Keratinocyte (primary cell): ENCODE measurements at regions not wholly inside any gene's neighbourhood (a gene's known extent, or its start where the extent isn't known, plus 50 kb on each side); places are given as distances from the start of the nearest gene placed in this dataset.

Experiments
- DNase-seq: peaks from one replicate; pipeline ENCODE4 v3.0.0-alpha.2; 2011; ENCODE audit warnings: low read depth, missing footprints, low spot score
- FAIRE-seq: peaks from 2 replicates; lab custom pipeline; 2011; peaks lifted over from hg19 to GRCh38; lab: Jason Lieb, UNC
- H2AFZ ChIP-seq: 2 replicates; pipeline ENCODE4 v1.6.0; 2012; ENCODE audit warnings: low read length, control low read depth, inconsistent platforms; ENCODE audit not compliant: control insufficient read depth
- H3K27ac ChIP-seq: 2 replicates; pipeline ENCODE4 v1.5.1; 2011; ENCODE audit warnings: low read length; ENCODE audit not compliant: control insufficient read depth, insufficient read depth
- H3K27me3 ChIP-seq: 3 replicates; pipeline ENCODE4 v1.6.0; 2011; ENCODE audit warnings: low read length; ENCODE audit not compliant: control insufficient read depth, insufficient read depth; ENCODE audit errors: extremely low read depth
- H3K36me3 ChIP-seq, 2 experiments: 2 replicates in 1 of 2; 3 replicates in 1 of 2; pipeline ENCODE4 v1.5.1; 2011; ENCODE audit warnings: low read length in 2 of 2, mild to moderate bottlenecking in 1 of 2; ENCODE audit not compliant: control insufficient read depth in 2 of 2, insufficient read depth in 2 of 2; ENCODE audit errors: extremely low read depth in 1 of 2
- H3K4me1 ChIP-seq: 3 replicates; pipeline ENCODE4 v1.5.1; 2011; ENCODE audit warnings: low read length; ENCODE audit not compliant: control insufficient read depth, insufficient read depth; ENCODE audit errors: extremely low read depth
- H3K4me2 ChIP-seq: 3 replicates; pipeline ENCODE4 v1.6.0; 2011; ENCODE audit warnings: low read depth, low read length; ENCODE audit not compliant: control insufficient read depth, insufficient read depth; ENCODE audit errors: extremely low read depth
- H3K4me3 ChIP-seq, 3 experiments: fragments of 200-600 bp in 1 of 3; sonication (generic) in 1 of 3; 2 replicates in 2 of 3; 3 replicates in 1 of 3; pipeline ENCODE4 v1.5.1; 2011 to 2016; ENCODE audit warnings: low read length in 3 of 3, mild to moderate bottlenecking in 3 of 3, control low read depth in 2 of 3, inconsistent platforms in 1 of 3, low read depth in 1 of 3, mixed read lengths in 1 of 3, mixed run types in 1 of 3, moderate library complexity in 1 of 3; ENCODE audit not compliant: control insufficient read depth in 2 of 3, insufficient read depth in 2 of 3; ENCODE audit errors: extremely low read depth in 1 of 3
- H3K79me2 ChIP-seq: 2 replicates; pipeline ENCODE4 v1.6.0; 2012; ENCODE audit warnings: low read length; ENCODE audit not compliant: control insufficient read depth, insufficient read depth
- H3K9ac ChIP-seq: 3 replicates; pipeline ENCODE4 v1.6.0; 2011; ENCODE audit warnings: low read length; ENCODE audit not compliant: control insufficient read depth, insufficient read depth; ENCODE audit errors: extremely low read depth
- H3K9me1 ChIP-seq: 3 replicates; pipeline ENCODE4 v1.6.0; 2011; ENCODE audit warnings: low read length; ENCODE audit not compliant: control insufficient read depth, insufficient read depth; ENCODE audit errors: extremely low read depth
- H3K9me3 ChIP-seq: 2 replicates; pipeline ENCODE4 v1.5.1; 2012; ENCODE audit warnings: low read depth, low read length; ENCODE audit not compliant: control insufficient read depth
- H4K20me1 ChIP-seq: 3 replicates; pipeline ENCODE4 v1.6.0; 2011; ENCODE audit warnings: low read length; ENCODE audit not compliant: control insufficient read depth, insufficient read depth; ENCODE audit errors: extremely low read depth
- EZH2 ChIP-seq: IDR thresholded peaks from one replicate; pipeline ENCODE4 v1.6.1; 2012; ENCODE audit warnings: inconsistent platforms, mild to moderate bottlenecking, low read length, moderate library complexity
- dilution Hi-C: fragments of 300-500 bp; cut with MboI; formaldehyde crosslinking; loops from one replicate; pipeline ENCODE4 v1.7.0; 2020; ENCODE audit warnings: low sequenced_read_pairs; ENCODE audit not compliant: extremely low pct_ligation_motif_present
- TF ChIP-seq, protein P1 (sequence below), 3 experiments: IDR thresholded peaks in 1 of 3; conservative IDR thresholded peaks in 1 of 3; optimal IDR thresholded peaks in 1 of 3; 2 replicates in 2 of 3; 3 replicates in 1 of 3; pipeline versions ENCODE3 to v1.5.1; 2011; ENCODE audit warnings: low read length in 3 of 3, mild to moderate bottlenecking in 3 of 3, moderate library complexity in 2 of 3, control low read depth in 1 of 3, inconsistent platforms in 1 of 3; ENCODE audit not compliant: insufficient read depth in 2 of 3; ENCODE audit errors: extremely low read depth in 1 of 3

DNA sequence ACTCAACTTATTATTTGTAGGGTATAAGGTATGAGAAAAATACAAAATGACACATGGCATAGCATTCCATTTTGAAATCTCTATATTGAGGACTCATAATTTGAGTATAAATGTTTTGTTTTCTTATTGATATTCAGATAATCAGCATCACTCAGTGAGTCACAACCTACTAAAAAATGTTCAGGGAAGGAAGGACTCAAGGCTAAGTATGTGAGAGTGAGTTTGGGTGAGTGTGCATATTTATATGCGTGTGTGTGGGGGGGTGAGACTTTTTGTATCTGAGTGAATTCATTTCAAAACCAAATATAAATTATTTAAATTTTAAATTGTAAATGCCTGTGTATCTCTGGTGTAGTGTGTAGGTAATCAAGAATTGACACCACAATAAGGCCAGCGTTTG is 87.8 kb upstream of the PRKD1 start:
- H3K79me2 ChIP-seq: no peaks in the 10 kb centered on the region
- H3K4me3 ChIP-seq: no peak overlapping the region
- dilution Hi-C loops: no loop called here
- no peaks in the 10 kb centered on the region for H3K9me3 ChIP-seq
- no peaks in the 10 kb centered on the region for H3K4me1 ChIP-seq
- no peaks in the 10 kb centered on the region for H4K20me1 ChIP-seq
- FAIRE-seq (no peak), DNase-seq (no peak)
- H3K27me3 ChIP-seq: no peaks in the 10 kb centered on the region
- no peaks in the 10 kb centered on the region for H3K9me1 ChIP-seq
- H3K27ac ChIP-seq: no peak overlapping the region
- H3K4me2 ChIP-seq: no peak overlapping the region
- no peak overlapping the region for H2AFZ ChIP-seq
- no peak overlapping the region for H3K9ac ChIP-seq
- no peaks in the 10 kb centered on the region for H3K36me3 ChIP-seq
- TF ChIP-seq EZH2: no peak
- TF ChIP-seq, protein P1, sequence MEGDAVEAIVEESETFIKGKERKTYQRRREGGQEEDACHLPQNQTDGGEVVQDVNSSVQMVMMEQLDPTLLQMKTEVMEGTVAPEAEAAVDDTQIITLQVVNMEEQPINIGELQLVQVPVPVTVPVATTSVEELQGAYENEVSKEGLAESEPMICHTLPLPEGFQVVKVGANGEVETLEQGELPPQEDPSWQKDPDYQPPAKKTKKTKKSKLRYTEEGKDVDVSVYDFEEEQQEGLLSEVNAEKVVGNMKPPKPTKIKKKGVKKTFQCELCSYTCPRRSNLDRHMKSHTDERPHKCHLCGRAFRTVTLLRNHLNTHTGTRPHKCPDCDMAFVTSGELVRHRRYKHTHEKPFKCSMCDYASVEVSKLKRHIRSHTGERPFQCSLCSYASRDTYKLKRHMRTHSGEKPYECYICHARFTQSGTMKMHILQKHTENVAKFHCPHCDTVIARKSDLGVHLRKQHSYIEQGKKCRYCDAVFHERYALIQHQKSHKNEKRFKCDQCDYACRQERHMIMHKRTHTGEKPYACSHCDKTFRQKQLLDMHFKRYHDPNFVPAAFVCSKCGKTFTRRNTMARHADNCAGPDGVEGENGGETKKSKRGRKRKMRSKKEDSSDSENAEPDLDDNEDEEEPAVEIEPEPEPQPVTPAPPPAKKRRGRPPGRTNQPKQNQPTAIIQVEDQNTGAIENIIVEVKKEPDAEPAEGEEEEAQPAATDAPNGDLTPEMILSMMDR (optimal IDR thresholded peaks at IDR 0.05 in 1 of 3, IDR thresholded peaks at IDR 0.05 in 1 of 3, conservative IDR thresholded peaks at IDR 0.05 in 1 of 3; ENCODE audit: extremely low read depth in 1 of 3, insufficient read depth in 2 of 3, low read length in 3 of 3): no peak

DNA sequence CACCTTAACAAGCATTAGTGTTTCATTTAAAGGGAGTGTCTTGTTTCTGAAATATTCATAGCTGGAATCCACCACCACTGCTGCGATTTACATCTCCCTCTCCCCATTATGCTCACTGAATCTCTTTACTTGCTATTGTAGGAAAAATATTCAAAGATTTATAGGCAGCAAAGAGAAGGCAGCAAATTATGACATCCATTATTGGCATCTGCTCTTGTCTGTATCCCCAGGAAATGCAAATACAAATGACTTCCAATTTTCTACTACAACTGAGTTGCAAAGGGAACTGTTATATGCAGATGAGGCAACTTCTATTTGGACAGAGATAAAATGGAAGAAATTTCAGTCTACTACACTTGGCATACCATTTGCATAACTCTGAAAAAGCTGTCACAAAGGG is 88.4 kb upstream of the PRKD1 start:
- FAIRE-seq: no peak

More for the DNA sequence above, 88.4 kb upstream of the PRKD1 start:
- H3K4me2 ChIP-seq: no peak overlapping the region
- no peak for TF ChIP-seq EZH2
- TF ChIP-seq, protein P1 (optimal IDR thresholded peaks at IDR 0.05 in 1 of 3, IDR thresholded peaks at IDR 0.05 in 1 of 3, conservative IDR thresholded peaks at IDR 0.05 in 1 of 3; ENCODE audit: extremely low read depth in 1 of 3, insufficient read depth in 2 of 3, low read length in 3 of 3): no peak
- dilution Hi-C loops: no loop called here
- no peaks in the 10 kb centered on the region for H3K9me3 ChIP-seq
- H3K27ac ChIP-seq: no peak overlapping the region
- no peak overlapping the region for H3K4me3 ChIP-seq
- H3K9ac ChIP-seq: no peak overlapping the region
- no peaks in the 10 kb centered on the region for H3K9me1 ChIP-seq
- no peak overlapping the region for H2AFZ ChIP-seq
- no peaks in the 10 kb centered on the region for H3K27me3 ChIP-seq
- H3K79me2 ChIP-seq: no peaks in the 10 kb centered on the region
- no peaks in the 10 kb centered on the region for H4K20me1 ChIP-seq
- H3K36me3 ChIP-seq: no peaks in the 10 kb centered on the region
- no peaks in the 10 kb centered on the region for H3K4me1 ChIP-seq
- DNase-seq: no peak
